ENCODE measurements at regions not wholly inside any gene's neighbourhood (a gene's known extent, or its start where the extent isn't known, plus 50 kb on each side); places are given as distances from the start of the nearest gene placed in this dataset.

DNA sequence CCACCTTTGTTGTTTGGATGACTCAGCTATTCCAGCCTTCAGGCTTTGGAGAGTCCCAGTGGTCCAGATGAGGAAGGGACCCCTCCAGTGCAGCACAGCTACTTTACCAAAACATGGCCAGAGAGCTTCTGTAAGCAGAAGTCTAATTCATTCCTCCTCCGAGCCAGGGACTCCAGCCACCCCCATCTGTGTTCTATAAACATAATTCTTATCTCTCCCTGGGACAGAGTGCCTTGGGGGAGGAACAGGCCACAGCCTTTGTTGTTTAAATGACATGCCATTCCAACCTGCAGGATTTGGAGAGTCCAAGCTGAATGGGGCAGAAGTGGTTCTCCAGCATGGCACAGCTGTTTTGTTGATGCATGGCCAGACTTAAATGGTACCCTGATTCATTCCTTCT, 994.0 kb downstream of the TRHDE start:
- whole genome bisulfite sequencing (ENCODE audit: low lambda C conversion rate, missing lambda C conversion rate): 23% methylated on average over 1 of the region's 1 CpG

DNA sequence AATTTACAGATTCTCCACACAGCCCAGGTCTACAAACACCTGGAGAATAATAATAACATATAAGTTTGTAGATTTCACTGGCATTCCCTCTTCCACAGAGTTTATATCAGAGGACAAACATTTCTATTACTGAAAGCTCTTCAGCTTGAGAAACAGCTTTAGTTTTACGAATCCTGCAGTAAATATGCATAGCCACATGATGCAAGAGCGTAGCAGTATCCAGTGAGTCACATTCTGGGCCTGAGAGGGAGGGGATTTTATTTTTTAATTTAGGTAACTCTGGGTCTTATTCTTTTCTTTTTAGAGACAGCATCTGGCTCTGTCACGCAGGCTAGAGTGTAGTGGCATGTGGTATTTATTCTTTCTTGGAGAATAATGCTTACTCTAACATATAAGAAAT, 1002.8 kb downstream of the TRHDE start:
- Histone ChIP-seq H3K9me2 (replicated peaks; ENCODE audit: insufficient read depth) (no peaks in the 10 kb centered on the region), H3K4me3 (no peak overlapping the region), H3K4me1 (ENCODE audit: insufficient read depth) (no peaks in the 10 kb centered on the region), H3K36me3 (replicated peaks; ENCODE audit: insufficient read depth, low read depth) (no peaks in the 10 kb centered on the region), H3K27ac (peak overlapping the region; percentile 60), H3K79me2 (no peaks in the 10 kb centered on the region), H4K20me1 (ENCODE audit: insufficient read depth, poor library complexity, severe bottlenecking) (no peaks in the 10 kb centered on the region), H2AFZ (peak overlapping the region; percentile 49), H3K4me2 (peak overlapping the region; percentile 28), H3K9me3 (ENCODE audit: low read depth) (no peaks in the 10 kb centered on the region), H3K27me3 (no peaks in the 10 kb centered on the region)
- DNase-seq (ENCODE audit: low spot score): no peak
- 52% methylated on average over 3 of the region's 3 CpGs for WGBS (ENCODE audit: low lambda C conversion rate, missing lambda C conversion rate)
- TF ChIP-seq CTCF (IDR thresholded peaks at IDR 0.05; ENCODE audit: poor library complexity): no peak
- no peak for TF ChIP-seq EZH2 (IDR thresholded peaks at IDR 0.05; ENCODE audit: borderline replicate concordance)
- no peak for TF ChIP-seq EZH2phosphoT487 (IDR thresholded peaks at IDR 0.05; ENCODE audit: low read depth, severe bottlenecking, unreplicated experiment)

More for the DNA sequence above, 994.0 kb downstream of the TRHDE start:
- TF ChIP-seq CTCF (IDR thresholded peaks at IDR 0.05; ENCODE audit: poor library complexity) (no peak), EZH2phosphoT487 (IDR thresholded peaks at IDR 0.05; ENCODE audit: low read depth, severe bottlenecking, unreplicated experiment) (no peak), EZH2 (IDR thresholded peaks at IDR 0.05; ENCODE audit: borderline replicate concordance) (no peak)
- Histone ChIP-seq H3K9me2 (replicated peaks; ENCODE audit: insufficient read depth) (no peaks in the 10 kb centered on the region), H3K36me3 (replicated peaks; ENCODE audit: insufficient read depth, low read depth) (no peaks in the 10 kb centered on the region), H3K9me3 (ENCODE audit: low read depth) (no peaks in the 10 kb centered on the region), H3K4me3 (no peak overlapping the region), H3K27ac (no peak overlapping the region), H4K20me1 (ENCODE audit: insufficient read depth, poor library complexity, severe bottlenecking) (no peaks in the 10 kb centered on the region), H3K79me2 (no peaks in the 10 kb centered on the region), H3K4me1 (ENCODE audit: insufficient read depth) (no peaks in the 10 kb centered on the region), H2AFZ (no peak overlapping the region), H3K4me2 (no peak overlapping the region), H3K27me3 (no peaks in the 10 kb centered on the region)
- no peak for DNase-seq (ENCODE audit: low spot score)

DNA sequence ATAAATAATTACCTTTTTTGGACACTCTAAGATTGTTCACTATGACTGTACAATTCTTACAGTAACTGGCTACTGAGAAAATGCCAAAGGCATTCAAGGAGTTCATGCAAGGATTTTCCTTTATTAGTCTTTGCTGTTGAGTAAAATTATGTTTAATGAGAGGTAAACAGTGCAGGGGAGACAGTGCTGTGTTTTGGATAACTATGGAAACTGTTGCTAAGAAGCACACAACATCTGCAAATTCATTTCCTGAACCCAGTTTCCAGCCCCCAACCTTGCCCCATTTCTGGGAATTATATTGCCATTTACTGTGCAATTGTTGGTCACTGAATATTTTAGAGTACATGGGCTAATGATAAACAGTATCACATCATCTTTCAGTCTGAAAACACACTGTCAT, 1005.8 kb downstream of the TRHDE start:
- Histone ChIP-seq H4K20me1 (ENCODE audit: insufficient read depth, poor library complexity, severe bottlenecking) (no peaks in the 10 kb centered on the region), H3K4me2 (no peak overlapping the region), H2AFZ (no peak overlapping the region), H3K36me3 (replicated peaks; ENCODE audit: insufficient read depth, low read depth) (no peaks in the 10 kb centered on the region), H3K27me3 (no peaks in the 10 kb centered on the region), H3K9me2 (replicated peaks; ENCODE audit: insufficient read depth) (no peaks in the 10 kb centered on the region), H3K79me2 (no peaks in the 10 kb centered on the region), H3K9me3 (ENCODE audit: low read depth) (no peaks in the 10 kb centered on the region), H3K4me1 (ENCODE audit: insufficient read depth) (no peaks in the 10 kb centered on the region), H3K27ac (no peak overlapping the region), H3K4me3 (no peak overlapping the region)
- DNase-seq (ENCODE audit: low spot score): no peak
- no peak for TF ChIP-seq EZH2phosphoT487 (IDR thresholded peaks at IDR 0.05; ENCODE audit: low read depth, severe bottlenecking, unreplicated experiment)
- no peak for TF ChIP-seq CTCF (IDR thresholded peaks at IDR 0.05; ENCODE audit: poor library complexity)
- TF ChIP-seq EZH2 (IDR thresholded peaks at IDR 0.05; ENCODE audit: borderline replicate concordance): no peak

DNA sequence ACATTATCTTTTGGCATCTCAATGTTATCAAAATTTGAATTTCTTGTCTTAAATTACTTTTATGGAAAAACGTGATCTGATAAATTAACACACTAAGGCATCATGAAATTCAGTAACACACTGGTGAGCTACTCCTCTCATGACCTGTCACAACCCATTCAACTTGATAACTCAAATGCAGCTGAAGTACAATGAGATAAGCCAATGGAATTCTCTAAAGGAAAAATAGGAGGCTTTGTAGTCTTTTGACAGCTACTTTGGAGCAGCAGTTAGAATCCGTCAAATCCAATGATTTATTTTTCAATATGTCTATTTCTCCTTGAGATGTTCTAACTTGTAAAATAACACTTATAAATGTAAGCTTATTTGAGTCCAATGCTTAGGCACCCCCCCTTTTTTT, 1029.4 kb downstream of the TRHDE start:
- H3K9me2 ChIP-seq (replicated peaks; ENCODE audit: insufficient read depth): no peaks in the 10 kb centered on the region
- no peak for DNase-seq (ENCODE audit: low spot score)
- H4K20me1 ChIP-seq (ENCODE audit: insufficient read depth, poor library complexity, severe bottlenecking): no peaks in the 10 kb centered on the region

More for the DNA sequence above, 1029.4 kb downstream of the TRHDE start:
- Histone ChIP-seq H3K4me3 (no peak overlapping the region), H3K27me3 (no peaks in the 10 kb centered on the region), H2AFZ (no peak overlapping the region), H3K4me1 (ENCODE audit: insufficient read depth) (no peaks in the 10 kb centered on the region), H3K36me3 (replicated peaks; ENCODE audit: insufficient read depth, low read depth) (no peaks in the 10 kb centered on the region), H3K27ac (no peak overlapping the region), H3K79me2 (no peaks in the 10 kb centered on the region), H3K4me2 (no peak overlapping the region), H3K9me3 (ENCODE audit: low read depth) (no peaks in the 10 kb centered on the region)
- 96% methylated on average over 2 of the region's 2 CpGs for WGBS (ENCODE audit: low lambda C conversion rate, missing lambda C conversion rate)
- TF ChIP-seq EZH2 (IDR thresholded peaks at IDR 0.05; ENCODE audit: borderline replicate concordance): no peak
- no peak for TF ChIP-seq CTCF (IDR thresholded peaks at IDR 0.05; ENCODE audit: poor library complexity)
- TF ChIP-seq EZH2phosphoT487 (IDR thresholded peaks at IDR 0.05; ENCODE audit: low read depth, severe bottlenecking, unreplicated experiment): no peak

Data from hepatocyte (in vitro differentiated cells).